GM12875 (cell line): ENCODE measurements at regions not wholly inside any gene's neighbourhood (a gene's known extent, or its start where the extent isn't known, plus 50 kb on each side); places are given as distances from the start of the nearest gene placed in this dataset.
"Not testable (repeated sequence)": the region's sequence is repeated elsewhere in the genome, so short reads cannot be mapped to it uniquely, and the experiment has no call there.

Source experiments
- H3K4me3 ChIP-seq: one replicate; pipeline ENCODE4 v1.5.1; 2011; ENCODE audit warnings: low read depth, low read length, control low read depth
- TF ChIP-seq, protein P1 (sequence below): IDR thresholded peaks from 2 replicates; pipeline ENCODE4 v1.5.1; 2011; ENCODE audit warnings: low read depth, mild to moderate bottlenecking, control low read depth, inconsistent platforms, low read length, moderate library complexity, borderline replicate concordance; ENCODE audit not compliant: insufficient read depth

DNA sequence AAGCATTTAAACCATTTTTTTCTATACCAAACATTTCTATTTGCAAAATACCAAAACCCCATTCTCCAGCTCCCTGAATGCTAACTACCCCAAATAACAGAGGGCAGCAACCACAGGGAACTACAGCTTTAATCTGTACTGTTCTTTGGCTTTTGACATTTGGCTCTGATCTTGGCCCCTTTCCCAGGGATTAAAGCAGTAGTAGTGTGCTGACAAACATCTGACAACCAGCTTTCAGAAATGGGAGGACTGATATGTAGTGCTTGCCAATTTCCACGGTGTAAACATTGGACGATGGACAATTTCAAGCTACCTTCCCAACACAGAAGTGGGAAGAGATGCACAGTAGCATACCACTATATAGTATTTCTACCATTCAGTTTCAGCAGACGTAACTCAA lies 88.4 kb upstream of the TEAD1 start:
- TF ChIP-seq, protein P1, sequence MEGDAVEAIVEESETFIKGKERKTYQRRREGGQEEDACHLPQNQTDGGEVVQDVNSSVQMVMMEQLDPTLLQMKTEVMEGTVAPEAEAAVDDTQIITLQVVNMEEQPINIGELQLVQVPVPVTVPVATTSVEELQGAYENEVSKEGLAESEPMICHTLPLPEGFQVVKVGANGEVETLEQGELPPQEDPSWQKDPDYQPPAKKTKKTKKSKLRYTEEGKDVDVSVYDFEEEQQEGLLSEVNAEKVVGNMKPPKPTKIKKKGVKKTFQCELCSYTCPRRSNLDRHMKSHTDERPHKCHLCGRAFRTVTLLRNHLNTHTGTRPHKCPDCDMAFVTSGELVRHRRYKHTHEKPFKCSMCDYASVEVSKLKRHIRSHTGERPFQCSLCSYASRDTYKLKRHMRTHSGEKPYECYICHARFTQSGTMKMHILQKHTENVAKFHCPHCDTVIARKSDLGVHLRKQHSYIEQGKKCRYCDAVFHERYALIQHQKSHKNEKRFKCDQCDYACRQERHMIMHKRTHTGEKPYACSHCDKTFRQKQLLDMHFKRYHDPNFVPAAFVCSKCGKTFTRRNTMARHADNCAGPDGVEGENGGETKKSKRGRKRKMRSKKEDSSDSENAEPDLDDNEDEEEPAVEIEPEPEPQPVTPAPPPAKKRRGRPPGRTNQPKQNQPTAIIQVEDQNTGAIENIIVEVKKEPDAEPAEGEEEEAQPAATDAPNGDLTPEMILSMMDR, result no peak
- no peak overlapping the region for H3K4me3 ChIP-seq

DNA sequence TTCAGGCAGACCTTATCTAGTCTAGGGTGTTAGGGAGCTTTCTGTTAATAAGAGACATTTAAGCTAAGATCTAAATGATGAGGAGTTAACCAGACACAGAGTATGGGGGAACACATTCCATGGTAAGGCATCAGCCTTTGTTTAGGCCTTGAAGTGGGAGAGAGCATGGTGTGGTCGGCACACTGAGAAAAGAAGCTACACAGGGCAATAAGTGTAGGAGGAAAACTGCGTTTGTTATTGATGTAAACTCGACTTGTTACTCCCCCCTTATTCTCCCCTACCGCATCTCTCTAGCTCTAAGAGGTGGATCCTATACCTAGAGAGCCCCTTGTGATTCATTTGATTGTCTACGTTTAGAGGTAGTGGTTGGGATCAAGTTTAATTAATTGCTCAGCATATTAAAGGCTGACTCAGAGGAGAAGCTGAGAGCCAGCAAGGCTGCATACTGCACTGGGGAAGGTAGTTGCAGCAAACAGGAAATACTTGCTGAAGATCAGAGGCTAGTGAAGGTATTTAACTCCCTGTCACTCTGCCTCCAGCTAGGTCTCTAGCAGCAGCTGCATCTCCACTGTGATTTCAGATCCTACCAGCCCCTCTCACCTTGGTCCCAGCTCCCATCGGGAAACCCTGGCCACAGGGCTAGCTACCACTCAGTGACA lies 86.8 kb upstream of the TEAD1 start:
- TF ChIP-seq, protein P1, result no peak
- H3K4me3 ChIP-seq, result no peak overlapping the region

DNA sequence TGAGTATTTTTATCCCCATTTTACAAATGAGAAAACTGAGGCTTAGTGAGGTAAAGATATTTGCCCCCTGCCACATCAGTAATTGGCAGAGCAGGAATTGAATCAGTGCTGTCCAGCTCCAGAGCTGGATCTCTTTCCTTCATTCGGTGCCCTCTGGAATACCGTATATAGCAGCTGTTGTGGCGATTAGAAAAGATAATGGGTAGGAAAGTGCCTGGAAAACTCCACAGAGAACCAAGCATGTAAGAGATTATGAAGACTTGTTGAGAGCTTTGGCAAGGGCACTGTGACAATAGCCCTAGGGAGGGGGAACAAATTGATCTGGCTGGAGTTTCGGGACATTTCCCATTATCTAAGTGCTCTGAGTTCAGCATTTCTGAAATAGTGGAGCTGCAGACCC lies 82.5 kb upstream of the TEAD1 start:
- no peak overlapping the region for H3K4me3 ChIP-seq
- TF ChIP-seq, protein P1, result no peak

DNA sequence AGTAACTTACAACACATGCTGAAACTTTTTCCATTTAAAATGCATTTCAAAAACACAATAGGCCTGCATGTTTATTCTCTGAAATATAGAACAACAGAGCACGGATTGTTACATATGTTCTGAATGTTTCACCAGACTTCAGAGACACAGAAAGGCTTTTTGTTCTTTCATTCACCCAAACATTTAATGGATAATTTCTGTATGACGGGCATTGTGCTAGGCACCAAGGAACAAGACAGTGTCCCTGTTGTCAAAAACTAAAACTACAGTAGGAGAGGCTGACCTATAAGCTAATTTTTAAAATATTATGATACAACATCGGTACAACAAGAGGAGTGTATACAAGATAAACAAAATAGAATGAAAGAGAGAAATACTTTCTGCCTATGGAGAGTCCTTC lies 81.9 kb upstream of the TEAD1 start:
- TF ChIP-seq, protein P1, result no peak
- H3K4me3 ChIP-seq, result no peak overlapping the region

DNA sequence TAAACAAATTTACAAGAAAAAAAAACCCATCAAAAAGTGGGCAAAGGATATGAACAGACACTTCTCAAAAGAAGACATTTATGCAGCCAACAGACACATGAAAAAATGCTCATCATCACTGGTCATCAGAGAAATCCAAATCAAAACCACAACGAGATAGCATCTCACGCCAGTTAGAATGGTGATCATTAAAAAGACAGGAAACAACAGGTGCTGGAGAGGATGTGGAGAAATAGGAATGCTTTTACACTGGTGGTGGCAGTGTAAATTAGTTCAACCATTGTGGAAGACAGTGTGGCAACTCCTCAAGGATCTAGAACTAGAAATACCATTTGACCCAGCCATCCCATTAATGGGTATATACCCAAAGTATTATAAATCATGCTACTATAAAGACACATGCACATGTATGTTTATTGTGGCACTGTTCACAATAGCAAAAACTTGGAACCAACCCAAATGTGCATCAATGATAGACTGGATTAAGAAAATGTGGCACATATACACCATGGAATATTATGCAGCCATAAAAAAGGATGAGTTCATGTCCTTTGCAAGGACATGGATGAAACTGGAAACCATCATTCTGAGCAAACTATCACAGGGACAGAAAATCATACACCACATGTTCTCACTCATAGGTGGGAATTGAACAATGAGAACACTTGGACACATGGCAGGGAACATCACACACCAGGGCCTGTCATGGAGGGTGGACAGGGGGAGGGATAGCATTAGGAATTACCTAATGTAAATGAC lies 79.0 kb upstream of the TEAD1 start:
- H3K4me3 ChIP-seq, result not testable (repeated sequence)

DNA sequence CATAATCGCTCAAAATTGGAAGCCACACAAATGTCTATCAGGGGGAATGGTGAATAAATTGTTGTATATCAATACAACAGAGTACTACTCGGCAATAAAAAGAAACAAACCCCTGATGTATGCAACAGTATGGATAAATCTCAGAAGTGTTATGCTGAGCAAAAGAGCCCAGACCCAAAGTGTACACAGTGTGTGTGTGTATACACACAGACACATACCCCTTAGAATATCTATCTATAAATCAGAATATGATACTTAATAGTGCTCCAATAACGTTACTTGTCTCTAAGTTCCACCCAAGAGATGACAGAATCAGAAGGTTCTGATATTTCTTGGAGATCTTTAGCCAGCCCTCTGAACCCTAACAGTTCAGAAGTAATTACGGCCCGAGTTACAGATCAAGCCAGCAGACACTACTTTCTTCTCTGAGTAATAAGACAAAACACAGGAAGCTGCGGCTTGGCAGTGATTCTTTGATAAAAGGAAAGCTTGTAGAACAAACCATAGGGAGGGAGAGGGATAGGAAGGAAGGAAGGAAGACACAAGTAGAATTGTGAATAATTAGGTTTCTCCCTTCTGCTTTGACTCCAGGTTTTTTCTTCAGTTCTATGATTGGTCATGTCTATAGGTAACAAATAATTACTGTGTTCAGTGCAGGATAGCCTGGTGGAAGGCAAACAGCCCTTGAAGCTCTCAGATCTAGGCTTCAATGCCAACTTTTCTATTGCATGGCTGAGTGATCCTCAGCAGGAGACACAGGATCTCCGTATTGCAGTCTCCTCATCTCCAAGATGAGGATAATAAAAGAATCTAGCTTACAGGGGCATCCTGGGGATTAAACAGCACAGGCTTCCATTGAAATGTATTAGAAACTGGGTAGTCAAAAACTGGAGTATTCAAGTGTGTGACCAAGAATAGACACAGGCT lies 75.6 kb upstream of the TEAD1 start:
- H3K4me3 ChIP-seq, result no peak overlapping the region
- TF ChIP-seq, protein P1, result no peak

DNA sequence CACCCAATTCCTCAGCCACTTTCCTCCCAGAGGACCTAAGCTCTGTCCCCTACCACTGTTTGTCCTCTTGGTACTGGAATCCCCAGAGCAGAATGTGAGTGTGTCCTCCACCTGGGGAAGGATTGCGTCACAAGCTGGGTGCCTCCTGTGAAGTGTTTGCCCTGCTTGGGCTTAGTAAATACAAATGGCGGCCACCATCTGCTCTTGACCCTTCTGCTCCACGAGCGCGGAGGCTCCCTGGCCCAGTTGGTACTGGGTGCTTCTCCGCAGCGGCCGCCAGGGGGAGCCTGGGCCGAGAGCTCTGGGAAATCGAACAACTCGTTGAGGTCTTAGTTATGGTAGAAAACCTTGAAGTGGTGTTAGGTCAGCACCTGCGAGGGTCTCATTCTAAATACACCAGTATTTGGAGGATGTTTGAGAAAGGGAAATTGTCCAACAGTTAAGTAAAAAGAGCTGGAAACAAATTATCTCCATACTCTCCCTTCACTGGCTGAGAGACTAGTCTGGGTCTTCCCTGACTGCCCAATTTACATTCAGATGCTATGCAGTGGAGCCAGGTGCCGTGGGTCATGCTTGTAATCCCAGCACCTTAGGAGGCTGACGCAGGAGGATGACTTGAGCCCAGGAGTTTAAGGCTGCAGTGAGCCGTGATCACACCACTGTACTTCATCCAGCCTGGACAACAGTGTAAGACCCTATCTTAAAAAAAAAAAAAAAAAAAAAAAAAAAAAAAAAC lies 74.6 kb upstream of the TEAD1 start:
- TF ChIP-seq, protein P1, result peak; percentile 87
- H3K4me3 ChIP-seq, result no peak overlapping the region
